HL-60 (cell line): ENCODE measurements at regions not wholly inside any gene's neighbourhood (a gene's known extent, or its start where the extent isn't known, plus 50 kb on each side); places are given as distances from the start of the nearest gene placed in this dataset.

Source experiments
- DNase-seq, 2 experiments: peaks; one replicate each; pipeline ENCODE4 v3.0.0-alpha.2; 2010 to 2020; ENCODE audit warnings: low read depth in 1 of 2, low spot score in 1 of 2
- H3K27ac ChIP-seq: fragments of 250-450 bp; sonication (Bioruptor Pico); replicated peaks from 2 replicates; pipeline ENCODE4 v1.5.1; 2020; ENCODE audit warnings: mild to moderate bottlenecking, moderate library complexity
- H3K27me3 ChIP-seq: fragments of 250-450 bp; sonication (Bioruptor Pico); 2 replicates; pipeline ENCODE4 v1.5.1; 2021; ENCODE audit warnings: mild to moderate bottlenecking, moderate library complexity; ENCODE audit not compliant: insufficient read depth, poor library complexity, severe bottlenecking
- H3K4me3 ChIP-seq: replicated peaks from 2 replicates; pipeline ENCODE4 v1.5.1; 2011; ENCODE audit warnings: mild to moderate bottlenecking, control low read depth, low read length; ENCODE audit not compliant: insufficient read depth
- CTCF ChIP-seq: IDR thresholded peaks from one replicate; pipeline ENCODE4 v1.5.1; 2011; ENCODE audit warnings: low read length, control low read depth, inconsistent platforms; ENCODE audit not compliant: insufficient read depth
- GABPA ChIP-seq: IDR thresholded peaks from 2 replicates; pipeline ENCODE4 v1.6.1; 2012; ENCODE audit warnings: low read depth
- POLR2AphosphoS5 ChIP-seq: IDR thresholded peaks from 2 replicates; pipeline ENCODE4 v1.6.1; 2012; ENCODE audit warnings: low read depth
- SPI1 ChIP-seq: IDR thresholded peaks from 2 replicates; pipeline ENCODE4 v1.6.1; 2012; ENCODE audit warnings: low read depth, mild to moderate bottlenecking, borderline replicate concordance
- TF ChIP-seq, protein P1 (sequence below): IDR thresholded peaks from 2 replicates; pipeline ENCODE4 v1.6.1; 2012; ENCODE audit warnings: low read depth; ENCODE audit not compliant: insufficient replicate concordance

DNA sequence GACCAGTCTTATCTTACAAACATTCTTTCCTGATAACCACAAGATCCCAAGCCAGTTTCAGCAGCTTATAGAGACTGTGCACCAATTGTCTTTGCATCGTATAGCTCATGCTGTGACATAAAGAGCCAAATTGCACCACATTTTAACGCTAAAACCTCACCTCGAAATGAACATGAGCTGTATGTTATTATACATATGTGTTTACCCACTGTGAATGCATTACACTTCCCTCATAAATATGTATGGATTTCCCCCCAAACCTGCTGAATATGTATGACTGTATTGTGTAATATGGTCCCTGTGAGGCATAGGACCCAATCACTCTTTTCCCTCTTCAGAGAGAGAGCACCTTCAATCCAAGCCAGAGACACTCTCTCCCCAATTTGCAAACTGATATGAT lies 692.4 kb downstream of the NLGN4X start:
- Histone ChIP-seq H3K27me3 (no peaks in the 10 kb centered on the region), H3K4me3 (no peak overlapping the region), H3K27ac (no peak overlapping the region)
- DNase-seq = no peak
- no peak for TF ChIP-seq GABPA
- TF ChIP-seq, protein P1, sequence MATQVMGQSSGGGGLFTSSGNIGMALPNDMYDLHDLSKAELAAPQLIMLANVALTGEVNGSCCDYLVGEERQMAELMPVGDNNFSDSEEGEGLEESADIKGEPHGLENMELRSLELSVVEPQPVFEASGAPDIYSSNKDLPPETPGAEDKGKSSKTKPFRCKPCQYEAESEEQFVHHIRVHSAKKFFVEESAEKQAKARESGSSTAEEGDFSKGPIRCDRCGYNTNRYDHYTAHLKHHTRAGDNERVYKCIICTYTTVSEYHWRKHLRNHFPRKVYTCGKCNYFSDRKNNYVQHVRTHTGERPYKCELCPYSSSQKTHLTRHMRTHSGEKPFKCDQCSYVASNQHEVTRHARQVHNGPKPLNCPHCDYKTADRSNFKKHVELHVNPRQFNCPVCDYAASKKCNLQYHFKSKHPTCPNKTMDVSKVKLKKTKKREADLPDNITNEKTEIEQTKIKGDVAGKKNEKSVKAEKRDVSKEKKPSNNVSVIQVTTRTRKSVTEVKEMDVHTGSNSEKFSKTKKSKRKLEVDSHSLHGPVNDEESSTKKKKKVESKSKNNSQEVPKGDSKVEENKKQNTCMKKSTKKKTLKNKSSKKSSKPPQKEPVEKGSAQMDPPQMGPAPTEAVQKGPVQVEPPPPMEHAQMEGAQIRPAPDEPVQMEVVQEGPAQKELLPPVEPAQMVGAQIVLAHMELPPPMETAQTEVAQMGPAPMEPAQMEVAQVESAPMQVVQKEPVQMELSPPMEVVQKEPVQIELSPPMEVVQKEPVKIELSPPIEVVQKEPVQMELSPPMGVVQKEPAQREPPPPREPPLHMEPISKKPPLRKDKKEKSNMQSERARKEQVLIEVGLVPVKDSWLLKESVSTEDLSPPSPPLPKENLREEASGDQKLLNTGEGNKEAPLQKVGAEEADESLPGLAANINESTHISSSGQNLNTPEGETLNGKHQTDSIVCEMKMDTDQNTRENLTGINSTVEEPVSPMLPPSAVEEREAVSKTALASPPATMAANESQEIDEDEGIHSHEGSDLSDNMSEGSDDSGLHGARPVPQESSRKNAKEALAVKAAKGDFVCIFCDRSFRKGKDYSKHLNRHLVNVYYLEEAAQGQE = no peak
- no peak for TF ChIP-seq CTCF
- no peak for TF ChIP-seq POLR2AphosphoS5
- TF ChIP-seq SPI1 = no peak

DNA sequence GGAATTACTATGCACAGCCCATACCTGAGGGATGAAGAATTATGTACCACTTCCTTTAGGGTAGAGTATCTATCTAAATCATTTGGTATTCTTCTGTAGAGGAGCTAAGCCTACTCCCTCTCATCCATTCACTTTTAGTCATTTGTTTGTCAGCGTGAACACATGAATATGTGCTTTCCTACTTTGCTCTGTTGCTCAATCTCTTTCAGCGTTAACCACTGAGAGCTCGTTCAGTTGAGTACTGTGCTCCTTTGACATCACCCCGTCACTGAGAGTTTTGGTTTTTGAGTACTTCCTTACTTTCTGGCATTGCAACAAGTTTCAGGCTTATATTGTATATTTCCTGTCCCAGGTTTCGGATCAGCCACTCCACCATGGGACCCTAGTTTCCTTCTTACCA lies 700.6 kb downstream of the NLGN4X start:
- Histone ChIP-seq H3K27ac (no peak overlapping the region), H3K27me3 (no peaks in the 10 kb centered on the region), H3K4me3 (no peak overlapping the region)
- no peak for DNase-seq
- TF ChIP-seq POLR2AphosphoS5 = no peak

- H3K27ac ChIP-seq = no peak overlapping the region
- TF ChIP-seq CTCF (no peak), GABPA (no peak), SPI1 (no peak), POLR2AphosphoS5 (no peak)
- TF ChIP-seq, protein P1 = no peak
- DNase-seq = no peak
- no peaks in the 10 kb centered on the region for H3K27me3 ChIP-seq
- H3K4me3 ChIP-seq = no peak overlapping the region
Measured at GRCh38 chrX:5526191-5526590, 702.5 kb downstream of the NLGN4X start.

GRCh38 chrX:5490786-5491563 lies 737.7 kb downstream of the NLGN4X start:
- Histone ChIP-seq H3K27ac (no peak overlapping the region), H3K27me3 (no peaks in the 10 kb centered on the region), H3K4me3 (no peak overlapping the region)
- no peak for DNase-seq
- TF ChIP-seq CTCF (no peak), SPI1 (no peak), GABPA (no peak), POLR2AphosphoS5 (no peak)
- TF ChIP-seq, protein P1 = no peak
